Transverse colon (tissue), 4 donors: ENCODE measurements at regions not wholly inside any gene's neighbourhood (a gene's known extent, or its start where the extent isn't known, plus 50 kb on each side); places are given as distances from the start of the nearest gene placed in this dataset.

ENCODE experiments used
- DNase-seq: peaks from one replicate; pipeline ENCODE4 v3.0.0-alpha.2; 2019
- H3K27ac ChIP-seq, 4 donors: fragments of 200-600 bp; sonication (generic); 2 replicates each; pipeline ENCODE4 v1.5.1; 2016 to 2018; ENCODE audit warnings: inconsistent platforms in 4 of 4
- H3K27me3 ChIP-seq: fragments of 200-600 bp; sonication (generic); 2 replicates; pipeline ENCODE4 v1.5.1; 2017; ENCODE audit warnings: inconsistent platforms
- H3K36me3 ChIP-seq, 4 donors: fragments of 200-600 bp; sonication (generic); 2 replicates each; pipeline ENCODE4 v1.5.1; 2017 to 2019; ENCODE audit warnings: inconsistent platforms in 4 of 4
- H3K4me1 ChIP-seq, 4 donors: fragments of 200-600 bp; sonication (generic); 2 replicates each; pipeline ENCODE4 v1.5.1; 2017 to 2020; ENCODE audit warnings: inconsistent platforms in 4 of 4
- H3K4me3 ChIP-seq, 4 donors: fragments of 200-600 bp; sonication (generic); 1 replicate in 1 of 4; 2 replicates in 3 of 4; pipeline versions ENCODE4 v1.5.1 to v1.6.1; 2017 to 2019; ENCODE audit warnings: inconsistent platforms in 4 of 4
- H3K9me3 ChIP-seq, 2 donors: fragments of 200-600 bp; sonication (generic); 2 replicates each; pipeline ENCODE4 v1.5.1; 2017 to 2019; ENCODE audit warnings: inconsistent platforms in 2 of 2
- CTCF ChIP-seq, 5 experiments: fragments of 200-600 bp in 3 of 5; fragments of 450-650 bp in 2 of 5; sonication (generic) in 3 of 5; IDR thresholded peaks; 1 replicate in 2 of 5; 2 replicates in 3 of 5; pipeline ENCODE4 v1.5.1; 2016 to 2017; ENCODE audit warnings: antibody characterized with exemption in 5 of 5, inconsistent platforms in 3 of 5, mild to moderate bottlenecking in 2 of 5, moderate library complexity in 1 of 5
- EP300 ChIP-seq: sonication (generic); formaldehyde crosslinking; IDR thresholded peaks from one replicate; pipeline ENCODE4 v1.6.1; 2017; ENCODE audit warnings: antibody characterized with exemption, low read depth
- POLR2A ChIP-seq: fragments of 450-650 bp; IDR thresholded peaks from one replicate; pipeline ENCODE4 v1.6.1; 2016; ENCODE audit warnings: antibody characterized with exemption, mild to moderate bottlenecking, moderate library complexity
- POLR2AphosphoS5 ChIP-seq, 3 donors: sonication (generic); formaldehyde crosslinking; IDR thresholded peaks; one replicate each; pipeline ENCODE4 v1.6.1; 2016; ENCODE audit warnings: antibody characterized with exemption in 3 of 3
- WGBS, 2 donors: methylation state at CpG; one replicate each; pipeline ENCODE4 v1.1.5; 2018; ENCODE audit warnings: low coverage in 1 of 2; 5-methylcytosine and 5-hydroxymethylcytosine counted together
- in situ Hi-C, 4 donors: fragments of 200-750 bp; cut with MboI; loops; one replicate each; pipeline versions ENCODE4 v1.15.0 to v1.15.1; 2017; ENCODE audit warnings: low sequenced_read_pairs in 3 of 4, low pct_ligation_motif_present in 1 of 4, low pct_unique_long_range_greater_than_20kb in 1 of 4
- intact Hi-C: fragments of 100-400 bp; cut with DNase I; formaldehyde crosslinking; loops from one replicate; pipeline ENCODE4 v1.15.1; 2023; ENCODE audit warnings: low total_unique reads

DNA sequence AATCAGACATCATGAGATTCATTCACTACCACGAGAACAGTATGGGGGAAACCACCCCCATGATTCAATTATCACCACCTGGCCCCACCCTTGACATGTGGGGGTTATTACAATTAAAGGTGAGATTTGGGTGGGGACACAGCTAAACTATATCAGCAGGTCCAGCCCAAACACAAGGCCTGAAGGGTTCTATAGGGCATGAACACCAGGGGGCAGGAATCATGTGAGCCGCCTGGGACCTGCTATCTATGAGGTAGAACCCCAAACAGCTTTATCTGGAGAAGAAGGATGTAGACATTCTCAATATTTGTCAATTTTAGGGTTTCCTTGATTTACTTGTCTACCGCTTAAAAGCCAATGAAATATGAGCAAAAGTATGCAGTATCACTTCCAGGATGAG lies 294.9 kb upstream of the DEPDC1 start:
- Histone ChIP-seq H3K9me3 (no peaks in the 10 kb centered on the region), H3K36me3 (no peaks in the 10 kb centered on the region), H3K4me3 (no peak overlapping the region), H3K27me3 (no peaks in the 10 kb centered on the region), H3K4me1 (no peaks in the 10 kb centered on the region), H3K27ac (no peak overlapping the region)
- in situ Hi-C loops, result no loop called here
- TF ChIP-seq POLR2AphosphoS5 (IDR thresholded peaks at IDR 0.05), result no peak
- no peak for TF ChIP-seq EP300
- no peak for TF ChIP-seq POLR2A
- no peak for TF ChIP-seq CTCF (IDR thresholded peaks at IDR 0.05)
- no peak for DNase-seq
- WGBS, 2 donors, result 80% methylated on average over 3 of the region's 3 CpGs; no CpG with 5 or more reads in 1 of the 2 donors
- intact Hi-C loops, result no loop called here

DNA sequence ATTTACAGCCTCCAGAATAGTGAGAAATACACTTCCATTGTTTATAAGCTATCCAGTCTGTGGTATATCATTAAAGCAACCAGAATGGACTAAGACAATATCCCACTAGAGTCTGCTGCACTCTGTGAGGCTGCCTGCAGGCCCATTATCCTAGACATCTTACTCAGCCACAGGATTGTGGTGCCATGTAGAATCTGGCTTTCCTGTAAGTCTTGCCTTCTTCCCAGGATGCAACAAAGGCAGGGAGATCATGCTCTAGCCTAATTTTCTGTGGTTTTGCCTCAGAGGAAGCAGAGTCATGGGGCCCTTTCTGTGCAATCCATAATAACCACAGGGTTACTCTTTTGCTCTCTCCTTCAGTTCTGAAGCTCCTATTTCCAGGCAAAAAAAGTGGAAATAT lies 299.1 kb upstream of the DEPDC1 start:
- Histone ChIP-seq H3K4me1 (no peaks in the 10 kb centered on the region), H3K4me3 (no peak overlapping the region), H3K27me3 (no peaks in the 10 kb centered on the region), H3K36me3 (no peaks in the 10 kb centered on the region), H3K27ac (no peak overlapping the region), H3K9me3 (no peaks in the 10 kb centered on the region)
- intact Hi-C loops, result no loop called here
- TF ChIP-seq POLR2AphosphoS5 (IDR thresholded peaks at IDR 0.05), result no peak
- no peak for TF ChIP-seq CTCF (IDR thresholded peaks at IDR 0.05)
- no peak for TF ChIP-seq POLR2A
- no peak for TF ChIP-seq EP300
- DNase-seq, result no peak
- in situ Hi-C loops, result no loop called here

DNA sequence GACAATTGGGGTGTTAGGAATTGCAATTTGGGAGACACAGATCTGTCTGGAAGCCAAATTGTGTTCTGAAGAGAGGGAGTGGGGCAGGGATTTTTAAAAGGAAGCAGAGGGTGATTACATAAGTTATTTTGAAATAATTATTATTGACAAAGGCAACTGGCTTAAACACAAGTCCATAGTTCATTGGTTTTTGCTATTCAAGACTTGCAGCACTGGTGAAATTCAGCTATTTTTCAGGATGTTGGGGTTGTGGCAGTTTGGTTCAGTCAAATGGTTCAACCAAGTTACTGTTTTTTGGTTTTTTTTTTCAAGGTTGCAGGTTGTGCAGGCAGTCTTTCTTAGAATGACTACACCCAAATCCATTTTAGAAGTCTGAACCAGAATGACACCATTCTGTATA lies 300.0 kb upstream of the DEPDC1 start:
- TF ChIP-seq POLR2AphosphoS5 (IDR thresholded peaks at IDR 0.05) (no peak), POLR2A (no peak), EP300 (no peak), CTCF (IDR thresholded peaks at IDR 0.05) (no peak)
- no peaks in the 10 kb centered on the region for H3K9me3 ChIP-seq
- H3K36me3 ChIP-seq, result no peaks in the 10 kb centered on the region
- H3K27ac ChIP-seq, result no peak overlapping the region
- intact Hi-C loops (no loop called here), in situ Hi-C loops (no loop called here)
- no peak for DNase-seq
- no peak overlapping the region for H3K4me3 ChIP-seq
- no peaks in the 10 kb centered on the region for H3K4me1 ChIP-seq
- H3K27me3 ChIP-seq, result no peaks in the 10 kb centered on the region

DNA sequence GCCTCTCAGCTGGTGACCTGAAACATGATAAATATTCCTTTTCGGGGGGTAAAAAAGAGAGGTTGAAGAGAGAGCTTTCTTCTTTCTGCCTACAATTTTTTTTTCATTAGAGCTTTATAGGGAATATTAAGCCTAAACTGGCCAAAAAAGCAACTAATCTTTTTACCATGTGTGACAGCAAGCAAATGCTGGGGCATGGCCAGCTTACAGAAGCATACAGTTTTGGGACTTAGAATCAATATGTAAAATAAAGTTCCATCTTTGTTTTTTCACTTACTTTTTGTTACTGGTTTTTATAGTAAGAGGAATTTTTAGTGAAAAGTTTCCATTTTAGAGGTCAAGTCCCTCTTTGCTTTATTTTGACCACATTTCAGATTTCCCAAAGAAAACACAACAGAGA lies 301.2 kb upstream of the DEPDC1 start:
- no peaks in the 10 kb centered on the region for H3K27me3 ChIP-seq
- intact Hi-C loops (no loop called here), in situ Hi-C loops (no loop called here)
- H3K9me3 ChIP-seq, result no peaks in the 10 kb centered on the region
- no peak for TF ChIP-seq POLR2AphosphoS5 (IDR thresholded peaks at IDR 0.05)
- TF ChIP-seq POLR2A, result no peak
- TF ChIP-seq CTCF (IDR thresholded peaks at IDR 0.05), result no peak
- TF ChIP-seq EP300, result no peak
- 82 to 90% methylated on average over 1 of the region's 1 CpG for WGBS, 2 donors
- no peak overlapping the region for H3K27ac ChIP-seq
- H3K4me3 ChIP-seq, result no peak overlapping the region
- H3K36me3 ChIP-seq, result no peaks in the 10 kb centered on the region
- no peaks in the 10 kb centered on the region for H3K4me1 ChIP-seq
- no peak for DNase-seq
